ENCODE measurements at regions not wholly inside any gene's neighbourhood (a gene's known extent, or its start where the extent isn't known, plus 50 kb on each side); places are given as distances from the start of the nearest gene placed in this dataset.
"Not testable (repeated sequence)": the region's sequence is repeated elsewhere in the genome, so short reads cannot be mapped to it uniquely, and the experiment has no call there.

DNA sequence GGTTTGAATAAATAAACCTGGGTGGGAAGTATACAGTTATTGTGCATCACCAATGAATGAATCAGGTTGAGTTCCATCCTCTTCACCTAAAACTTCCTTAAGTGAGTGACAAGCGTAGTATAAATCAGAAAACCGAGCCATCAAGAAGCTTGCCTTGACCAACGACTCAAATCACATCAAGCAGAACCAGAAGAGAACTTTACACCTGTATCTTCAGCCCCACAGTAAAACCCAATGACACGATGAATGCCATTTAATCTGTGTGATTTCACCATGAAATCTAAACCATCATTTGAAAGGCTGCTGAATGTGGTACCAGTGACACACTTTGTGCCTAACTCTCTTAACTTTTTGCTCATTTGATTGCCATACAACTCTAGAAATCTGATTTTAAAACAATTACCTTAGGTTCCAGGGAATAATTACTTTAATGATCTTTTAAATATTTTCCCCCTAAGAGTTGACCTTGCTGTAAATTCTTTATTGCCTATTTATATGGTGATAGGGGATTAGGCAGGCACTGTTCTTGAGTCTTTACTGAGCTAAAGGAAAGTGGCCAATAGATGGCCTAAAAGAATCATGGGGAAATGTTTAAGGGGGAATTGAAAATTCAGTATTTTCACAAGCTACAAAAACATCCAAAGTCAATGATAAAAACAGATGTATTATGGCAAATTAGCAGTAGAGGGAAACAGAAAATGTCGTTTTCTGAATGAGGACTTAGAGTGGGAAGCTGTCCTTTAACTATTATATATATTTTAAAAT, 152.0 kb upstream of the EYA4 start:
- Histone ChIP-seq H3K4me3 (no peak overlapping the region), H3K27ac (no peak overlapping the region), H3K36me3 (no peaks in the 10 kb centered on the region), H3K4me1 (no peaks in the 10 kb centered on the region), H3K27me3 (replicated peaks in 1 of 7) (no peaks in the 10 kb centered on the region), H3K9me3 (no peaks in the 10 kb centered on the region)
- no peak for TF ChIP-seq POLR2AphosphoS5 (IDR thresholded peaks at IDR 0.05)
- no peak for TF ChIP-seq POLR2A (IDR thresholded peaks at IDR 0.05)
- TF ChIP-seq, protein P1, sequence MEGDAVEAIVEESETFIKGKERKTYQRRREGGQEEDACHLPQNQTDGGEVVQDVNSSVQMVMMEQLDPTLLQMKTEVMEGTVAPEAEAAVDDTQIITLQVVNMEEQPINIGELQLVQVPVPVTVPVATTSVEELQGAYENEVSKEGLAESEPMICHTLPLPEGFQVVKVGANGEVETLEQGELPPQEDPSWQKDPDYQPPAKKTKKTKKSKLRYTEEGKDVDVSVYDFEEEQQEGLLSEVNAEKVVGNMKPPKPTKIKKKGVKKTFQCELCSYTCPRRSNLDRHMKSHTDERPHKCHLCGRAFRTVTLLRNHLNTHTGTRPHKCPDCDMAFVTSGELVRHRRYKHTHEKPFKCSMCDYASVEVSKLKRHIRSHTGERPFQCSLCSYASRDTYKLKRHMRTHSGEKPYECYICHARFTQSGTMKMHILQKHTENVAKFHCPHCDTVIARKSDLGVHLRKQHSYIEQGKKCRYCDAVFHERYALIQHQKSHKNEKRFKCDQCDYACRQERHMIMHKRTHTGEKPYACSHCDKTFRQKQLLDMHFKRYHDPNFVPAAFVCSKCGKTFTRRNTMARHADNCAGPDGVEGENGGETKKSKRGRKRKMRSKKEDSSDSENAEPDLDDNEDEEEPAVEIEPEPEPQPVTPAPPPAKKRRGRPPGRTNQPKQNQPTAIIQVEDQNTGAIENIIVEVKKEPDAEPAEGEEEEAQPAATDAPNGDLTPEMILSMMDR (IDR thresholded peaks at IDR 0.05 in 8 of 11, conservative IDR thresholded peaks at IDR 0.05 in 3 of 11) = no peak
- intact Hi-C loops (cut with DNase I; ENCODE audit: low total_unique reads) = no loop called here
- no peak for DNase-seq
- WGBS, 5 donors = 77 to 85% (median 82%) methylated on average over 5 of the region's 5 CpGs

GRCh38 chr6:133092199-133092598, 149.0 kb upstream of the EYA4 start:
- intact Hi-C loops (cut with DNase I; ENCODE audit: low total_unique reads) = no loop called here
- H3K9me3 ChIP-seq = no peaks in the 10 kb centered on the region
- H3K27ac ChIP-seq = no peak overlapping the region
- WGBS, 5 donors = 96 to 100% (median 97%) methylated on average over 1 of the region's 1 CpG
- DNase-seq = no peak
- TF ChIP-seq, protein P1 (IDR thresholded peaks at IDR 0.05 in 8 of 11, conservative IDR thresholded peaks at IDR 0.05 in 3 of 11) = no peak
- TF ChIP-seq POLR2A (IDR thresholded peaks at IDR 0.05) (no peak), POLR2AphosphoS5 (IDR thresholded peaks at IDR 0.05) (no peak)
- no peaks in the 10 kb centered on the region for H3K4me1 ChIP-seq
- H3K27me3 ChIP-seq (replicated peaks in 1 of 7) = no peaks in the 10 kb centered on the region
- H3K4me3 ChIP-seq = no peak overlapping the region
- H3K36me3 ChIP-seq = no peaks in the 10 kb centered on the region

- no peak overlapping the region for H3K4me3 ChIP-seq
- no peaks in the 10 kb centered on the region for H3K4me1 ChIP-seq
- H3K36me3 ChIP-seq = no peaks in the 10 kb centered on the region
- 59 to 74% (median 69%) methylated on average over 5 of the region's 5 CpGs for WGBS, 5 donors
- intact Hi-C loops (cut with DNase I; ENCODE audit: low total_unique reads) = no loop called here
- DNase-seq = no peak
- H3K27me3 ChIP-seq (replicated peaks in 1 of 7) = no peaks in the 10 kb centered on the region
- H3K9me3 ChIP-seq = no peaks in the 10 kb centered on the region
- H3K27ac ChIP-seq = no peak overlapping the region
- TF ChIP-seq POLR2A (IDR thresholded peaks at IDR 0.05) (no peak), POLR2AphosphoS5 (IDR thresholded peaks at IDR 0.05) (no peak)
- TF ChIP-seq, protein P1 (IDR thresholded peaks at IDR 0.05 in 8 of 11, conservative IDR thresholded peaks at IDR 0.05 in 3 of 11) = no peak
These were observed 148.4 kb upstream of the EYA4 start for GRCh38 chr6:133092771-133093170.

DNA sequence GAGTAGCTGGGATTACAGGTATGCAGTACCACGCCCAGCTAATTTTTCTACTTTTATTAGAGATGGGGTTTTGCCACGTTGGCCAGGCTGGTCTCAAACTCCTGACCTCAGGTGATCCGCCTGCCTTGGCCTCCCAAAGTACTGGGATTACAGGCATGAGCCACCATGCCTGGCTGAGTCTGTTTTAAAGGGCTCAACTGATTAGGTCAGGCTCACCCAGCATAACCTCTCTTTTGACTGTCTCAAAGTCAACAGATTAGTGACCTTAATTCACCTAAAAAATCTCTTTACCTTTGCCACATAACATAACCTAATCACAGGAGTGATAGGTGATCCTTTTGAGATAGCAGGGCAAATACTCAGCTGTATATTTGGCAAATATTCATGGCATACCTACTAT, 147.9 kb upstream of the EYA4 start:
- H3K27me3 ChIP-seq (replicated peaks in 1 of 7); H3K27ac ChIP-seq; H3K4me3 ChIP-seq; DNase-seq; H3K9me3 ChIP-seq; intact Hi-C loops (cut with DNase I; ENCODE audit: low total_unique reads); H3K4me1 ChIP-seq; H3K36me3 ChIP-seq: not testable (repeated sequence)
- WGBS, 5 donors = 69 to 96% (median 77%) methylated on average over 3 of the region's 3 CpGs

All from spleen (tissue), 11 donors.